DOHH2 (cell line): ENCODE measurements at regions not wholly inside any gene's neighbourhood (a gene's known extent, or its start where the extent isn't known, plus 50 kb on each side); places are given as distances from the start of the nearest gene placed in this dataset.

Source experiments
- H3F3A ChIP-seq: fragments of 200-600 bp; sonication (generic), shearing (Covaris generic); 2 replicates; pipeline ENCODE4 v1.6.0; 2016; ENCODE audit warnings: antibody characterized with exemption, mild to moderate bottlenecking; ENCODE audit not compliant: control insufficient read depth, insufficient read depth
- H3K27ac ChIP-seq: fragments of 200-600 bp; sonication (generic); 2 replicates; pipeline ENCODE4 v1.5.1; 2014; ENCODE audit warnings: low read depth, mild to moderate bottlenecking, low read length, moderate library complexity
- H3K27me3 ChIP-seq: fragments of 200-600 bp; sonication (generic); 2 replicates; pipeline ENCODE4 v1.6.1; 2014; ENCODE audit warnings: mild to moderate bottlenecking, low read length, mixed read lengths; ENCODE audit not compliant: control insufficient read depth
- H3K36me3 ChIP-seq: fragments of 200-600 bp; sonication (generic); 2 replicates; pipeline ENCODE4 v1.6.1; 2014; ENCODE audit warnings: mild to moderate bottlenecking, low read length, moderate library complexity, mixed read lengths; ENCODE audit not compliant: control insufficient read depth
- H3K4me1 ChIP-seq: fragments of 200-600 bp; sonication (generic); 2 replicates; pipeline ENCODE4 v1.6.1; 2014; ENCODE audit warnings: mild to moderate bottlenecking, low read length, mixed read lengths; ENCODE audit not compliant: control insufficient read depth
- H3K4me2 ChIP-seq: fragments of 200-600 bp; sonication (generic); 2 replicates; pipeline ENCODE4 v1.6.0; 2014; ENCODE audit warnings: mild to moderate bottlenecking, low read length, moderate library complexity
- H3K4me3 ChIP-seq: fragments of 200-600 bp; sonication (generic); 2 replicates; pipeline ENCODE4 v1.5.1; 2014; ENCODE audit warnings: mild to moderate bottlenecking, low read length, mixed read lengths
- H3K79me2 ChIP-seq: fragments of 200-600 bp; sonication (generic); 2 replicates; pipeline ENCODE4 v1.6.1; 2014; ENCODE audit warnings: mild to moderate bottlenecking, low read length, mixed read lengths; ENCODE audit not compliant: control insufficient read depth
- H3K9me2 ChIP-seq: fragments of 200-600 bp; sonication (generic); replicated peaks from 2 replicates; pipeline ENCODE4 v1.6.1; 2014; ENCODE audit warnings: mild to moderate bottlenecking, low read length, mixed read lengths; ENCODE audit not compliant: control insufficient read depth
- H3K9me3 ChIP-seq: fragments of 200-600 bp; sonication (generic); 2 replicates; pipeline ENCODE4 v1.6.1; 2014; ENCODE audit warnings: antibody characterized with exemption, low read length, mixed read lengths; ENCODE audit not compliant: control insufficient read depth, insufficient read depth
- H4K20me1 ChIP-seq: fragments of 200-600 bp; sonication (generic); 2 replicates; pipeline ENCODE4 v1.6.0; 2014; ENCODE audit warnings: low read depth, mild to moderate bottlenecking, antibody characterized with exemption, low read length, moderate library complexity; ENCODE audit not compliant: control insufficient read depth, insufficient read depth
- CTCF ChIP-seq: fragments of 200-600 bp; sonication (generic); IDR thresholded peaks from one replicate; pipeline ENCODE4 v1.5.1; 2014; ENCODE audit warnings: antibody characterized with exemption, mild to moderate bottlenecking, low read depth, low read length; ENCODE audit not compliant: poor library complexity, severe bottlenecking
- EZH2phosphoT487 ChIP-seq: fragments of 200-600 bp; sonication (generic); IDR thresholded peaks from 2 replicates; pipeline ENCODE4 v1.6.1; 2017; ENCODE audit warnings: borderline replicate concordance, mild to moderate bottlenecking, antibody characterized with exemption, low read length, moderate library complexity, mixed read lengths

- Histone ChIP-seq H3K4me3 (no peak overlapping the region), H3K79me2 (no peaks in the 10 kb centered on the region), H4K20me1 (no peaks in the 10 kb centered on the region), H3K9me3 (no peaks in the 10 kb centered on the region), H3K36me3 (no peaks in the 10 kb centered on the region), H3K4me1 (peaks cover 6% of the 10 kb centered on the region), H3K27me3 (peaks cover 8% of the 10 kb centered on the region; the same call in 1 of the 2 replicates), H3K4me2 (peak overlapping the region; percentile 65), H3K27ac (no peak overlapping the region), H3K9me2 (no peaks in the 10 kb centered on the region), H3F3A (no peaks in the 10 kb centered on the region)
- TF ChIP-seq CTCF = no peak
- no peak for TF ChIP-seq EZH2phosphoT487
Observed at GRCh38 chr9:121550041-121550440, 50.4 kb upstream of the GGTA1 start.

- H3K9me3 ChIP-seq = no peaks in the 10 kb centered on the region
- no peaks in the 10 kb centered on the region for H3K79me2 ChIP-seq
- peaks cover 6% of the 10 kb centered on the region for H3K4me1 ChIP-seq
- no peaks in the 10 kb centered on the region for H3K9me2 ChIP-seq
- peak overlapping the region; percentile 65 for H3K4me2 ChIP-seq
- H4K20me1 ChIP-seq = no peaks in the 10 kb centered on the region
- no peak overlapping the region for H3K27ac ChIP-seq
- H3F3A ChIP-seq = no peaks in the 10 kb centered on the region
- no peaks in the 10 kb centered on the region for H3K36me3 ChIP-seq
- peak overlapping the region; percentile 57 for H3K4me3 ChIP-seq
- H3K27me3 ChIP-seq = peaks cover 8% of the 10 kb centered on the region; the same call in 1 of the 2 replicates
- TF ChIP-seq EZH2phosphoT487 = no peak
- peak; percentile 92 for TF ChIP-seq CTCF
Observed at GRCh38 chr9:121550569-121551512, 51.2 kb upstream of the GGTA1 start.

DNA sequence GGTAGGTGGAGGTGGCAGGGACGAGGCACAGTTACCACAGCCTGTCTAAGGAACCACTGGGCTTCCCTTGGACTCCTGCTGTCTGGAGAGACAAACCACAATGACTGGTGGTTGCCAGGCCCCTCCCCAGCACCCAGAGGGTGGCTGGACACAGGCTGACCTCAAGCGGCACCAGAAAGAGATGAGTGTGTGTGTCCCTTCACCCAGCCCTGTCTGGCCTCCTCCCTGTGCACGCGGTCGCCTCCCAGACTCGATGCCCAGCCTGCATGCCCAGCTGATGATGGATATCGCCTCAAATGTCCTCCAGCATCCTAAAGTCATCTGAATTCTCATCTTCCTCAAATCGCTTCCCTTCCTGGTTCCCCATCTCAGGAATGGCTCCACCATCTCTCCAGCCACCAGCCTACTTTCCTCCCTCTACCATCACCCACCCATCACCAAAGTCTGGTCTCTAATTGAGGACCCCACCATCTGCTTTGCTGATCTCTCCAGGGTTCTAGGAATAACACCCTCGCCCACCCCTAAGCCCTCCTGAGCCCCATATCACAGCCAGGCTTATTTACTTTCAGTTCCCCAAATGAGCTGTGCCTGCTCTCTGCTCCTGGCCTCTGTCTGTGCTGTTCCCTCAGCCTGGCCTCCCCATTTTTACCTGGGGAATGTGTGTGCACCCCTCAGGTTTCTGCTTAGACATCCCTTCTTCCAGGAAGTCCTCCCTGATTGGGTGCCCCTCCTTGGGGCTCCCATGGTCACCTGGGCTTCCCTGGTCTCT lies 52.5 kb upstream of the GGTA1 start:
- H4K20me1 ChIP-seq = no peaks in the 10 kb centered on the region
- H3K36me3 ChIP-seq = no peaks in the 10 kb centered on the region
- no peak overlapping the region for H3K27ac ChIP-seq
- no peaks in the 10 kb centered on the region for H3K79me2 ChIP-seq
- no peak for TF ChIP-seq EZH2phosphoT487
- TF ChIP-seq CTCF = no peak
- no peaks in the 10 kb centered on the region for H3K9me3 ChIP-seq
- H3K4me2 ChIP-seq = no peak overlapping the region
- peaks cover 6% of the 10 kb centered on the region for H3K4me1 ChIP-seq
- no peaks in the 10 kb centered on the region for H3F3A ChIP-seq
- no peak overlapping the region for H3K4me3 ChIP-seq
- peaks cover 6% of the 10 kb centered on the region; the same call in 1 of the 2 replicates for H3K27me3 ChIP-seq
- H3K9me2 ChIP-seq = no peaks in the 10 kb centered on the region
